ENCODE measurements at regions not wholly inside any gene's neighbourhood (a gene's known extent, or its start where the extent isn't known, plus 50 kb on each side); places are given as distances from the start of the nearest gene placed in this dataset.

DNA sequence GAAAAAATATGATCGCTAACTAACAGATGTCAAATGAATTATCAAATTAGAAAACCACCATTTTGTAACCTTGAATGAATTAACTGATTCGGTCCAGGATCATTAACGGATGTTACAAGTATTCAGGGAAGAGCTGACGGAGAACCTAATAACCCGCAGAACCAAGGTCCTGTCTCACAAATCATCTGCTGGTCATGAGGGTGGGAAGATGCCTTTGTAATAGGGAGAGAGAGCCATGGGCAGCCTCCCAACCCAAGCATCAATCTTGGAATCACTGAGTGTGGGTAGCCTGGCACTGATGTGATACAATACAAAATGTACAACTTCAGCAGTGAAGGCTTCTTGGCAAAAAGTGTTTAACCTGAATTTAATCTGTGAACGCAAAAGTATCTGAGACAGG is 89.6 kb upstream of the CLDN14 start:
- TF ChIP-seq, protein P1, sequence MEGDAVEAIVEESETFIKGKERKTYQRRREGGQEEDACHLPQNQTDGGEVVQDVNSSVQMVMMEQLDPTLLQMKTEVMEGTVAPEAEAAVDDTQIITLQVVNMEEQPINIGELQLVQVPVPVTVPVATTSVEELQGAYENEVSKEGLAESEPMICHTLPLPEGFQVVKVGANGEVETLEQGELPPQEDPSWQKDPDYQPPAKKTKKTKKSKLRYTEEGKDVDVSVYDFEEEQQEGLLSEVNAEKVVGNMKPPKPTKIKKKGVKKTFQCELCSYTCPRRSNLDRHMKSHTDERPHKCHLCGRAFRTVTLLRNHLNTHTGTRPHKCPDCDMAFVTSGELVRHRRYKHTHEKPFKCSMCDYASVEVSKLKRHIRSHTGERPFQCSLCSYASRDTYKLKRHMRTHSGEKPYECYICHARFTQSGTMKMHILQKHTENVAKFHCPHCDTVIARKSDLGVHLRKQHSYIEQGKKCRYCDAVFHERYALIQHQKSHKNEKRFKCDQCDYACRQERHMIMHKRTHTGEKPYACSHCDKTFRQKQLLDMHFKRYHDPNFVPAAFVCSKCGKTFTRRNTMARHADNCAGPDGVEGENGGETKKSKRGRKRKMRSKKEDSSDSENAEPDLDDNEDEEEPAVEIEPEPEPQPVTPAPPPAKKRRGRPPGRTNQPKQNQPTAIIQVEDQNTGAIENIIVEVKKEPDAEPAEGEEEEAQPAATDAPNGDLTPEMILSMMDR (IDR thresholded peaks at IDR 0.05) = no peak
- TF ChIP-seq, protein P2, sequence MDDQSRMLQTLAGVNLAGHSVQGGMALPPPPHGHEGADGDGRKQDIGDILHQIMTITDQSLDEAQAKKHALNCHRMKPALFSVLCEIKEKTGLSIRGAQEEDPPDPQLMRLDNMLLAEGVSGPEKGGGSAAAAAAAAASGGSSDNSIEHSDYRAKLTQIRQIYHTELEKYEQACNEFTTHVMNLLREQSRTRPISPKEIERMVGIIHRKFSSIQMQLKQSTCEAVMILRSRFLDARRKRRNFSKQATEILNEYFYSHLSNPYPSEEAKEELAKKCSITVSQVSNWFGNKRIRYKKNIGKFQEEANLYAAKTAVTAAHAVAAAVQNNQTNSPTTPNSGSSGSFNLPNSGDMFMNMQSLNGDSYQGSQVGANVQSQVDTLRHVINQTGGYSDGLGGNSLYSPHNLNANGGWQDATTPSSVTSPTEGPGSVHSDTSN (IDR thresholded peaks at IDR 0.05) = no peak
